T-helper 2 cell treated with Interferon-gamma antibody and Interleukin-4, amounts not matched to agents 100 ng/mL and 5 ng/mL, for 36 hours (primary cell): ENCODE measurements at regions not wholly inside any gene's neighbourhood (a gene's known extent, or its start where the extent isn't known, plus 50 kb on each side); places are given as distances from the start of the nearest gene placed in this dataset.
"Not testable (repeated sequence)": the region's sequence is repeated elsewhere in the genome, so short reads cannot be mapped to it uniquely, and the experiment has no call there.

Source experiments
- intact Hi-C: fragments of 100-400 bp; cut with micrococcal nuclease; formaldehyde crosslinking; loops from one replicate; pipeline ENCODE4 v1.15.1; 2023

GRCh38 chr17:72175787-72176515 lies 55.1 kb downstream of the SOX9 start:
- intact Hi-C loops, result no loop called here

GRCh38 chr17:72176516-72176851 lies 55.7 kb downstream of the SOX9 start:
- intact Hi-C loops, result no loop called here

- intact Hi-C loops, result no loop called here
Observed at GRCh38 chr17:72176951-72177660, 56.3 kb downstream of the SOX9 start.

GRCh38 chr17:72177738-72178137 lies 56.9 kb downstream of the SOX9 start:
- intact Hi-C loops, result no loop called here

- intact Hi-C loops, result no loop called here
Observed at GRCh38 chr17:72182371-72182873, 61.6 kb downstream of the SOX9 start.

- intact Hi-C loops, result no loop called here
Observed at GRCh38 chr17:72183194-72183685, 62.4 kb downstream of the SOX9 start.

GRCh38 chr17:72184805-72185204 lies 64.0 kb downstream of the SOX9 start:
- intact Hi-C loops, result no loop called here

GRCh38 chr17:72185564-72185963 lies 64.7 kb downstream of the SOX9 start:
- intact Hi-C loops, result no loop called here

- intact Hi-C loops, result no loop called here
Observed at GRCh38 chr17:72187556-72187955, 66.7 kb downstream of the SOX9 start.

- intact Hi-C loops, result no loop called here
Observed at GRCh38 chr17:72188801-72189200, 68.0 kb downstream of the SOX9 start.

GRCh38 chr17:72189768-72190593 lies 69.2 kb downstream of the SOX9 start:
- intact Hi-C loops, result no loop called here

- intact Hi-C loops, result no loop called here
Observed at GRCh38 chr17:72191356-72191755, 70.5 kb downstream of the SOX9 start.

- intact Hi-C loops, result no loop called here
Observed at GRCh38 chr17:72191921-72192799, 71.3 kb downstream of the SOX9 start.

- intact Hi-C loops, result no loop called here
Observed at GRCh38 chr17:72192800-72193192, 72.0 kb downstream of the SOX9 start.

GRCh38 chr17:72193391-72194106 lies 72.7 kb downstream of the SOX9 start:
- intact Hi-C loops, result no loop called here

- intact Hi-C loops, result not testable (repeated sequence)
Observed at GRCh38 chr17:72194107-72194440, 73.3 kb downstream of the SOX9 start.

- intact Hi-C loops, result no loop called here
Observed at GRCh38 chr17:72199256-72199655, 78.4 kb downstream of the SOX9 start.

- intact Hi-C loops, result no loop called here
Observed at GRCh38 chr17:72204742-72205141, 83.9 kb downstream of the SOX9 start.

- intact Hi-C loops, result no loop called here
Observed at GRCh38 chr17:72205357-72205756, 84.5 kb downstream of the SOX9 start.

GRCh38 chr17:72205822-72206221 lies 85.0 kb downstream of the SOX9 start:
- intact Hi-C loops, result no loop called here
